DND-41 (cell line): ENCODE measurements at regions not wholly inside any gene's neighbourhood (a gene's known extent, or its start where the extent isn't known, plus 50 kb on each side); places are given as distances from the start of the nearest gene placed in this dataset.

Experiments used
- ATAC-seq: fragments of 200-7000 bp; cut with Tn5 transposase; 3 replicates; pipeline ENCODE4 v1.9.1; 2021; ENCODE audit warnings: low read depth; ENCODE audit not compliant: insufficient read depth
- DNase-seq: peaks from one replicate; pipeline ENCODE4 v3.0.0-alpha.2; 2020
- H2AFZ ChIP-seq: 2 replicates; pipeline ENCODE4 v1.6.0; 2012; ENCODE audit warnings: low read depth, low read length
- H3K27ac ChIP-seq: 2 replicates; pipeline ENCODE4 v1.5.1; 2012; ENCODE audit warnings: low read length, inconsistent platforms
- H3K27me3 ChIP-seq: fragments of 200-600 bp; sonication (generic); 2 replicates; pipeline ENCODE4 v1.6.0; 2012; ENCODE audit warnings: low read length, mild to moderate bottlenecking, inconsistent platforms; ENCODE audit not compliant: insufficient read depth, poor library complexity
- H3K36me3 ChIP-seq: 2 replicates; pipeline ENCODE4 v1.5.1; 2012; ENCODE audit warnings: low read length, inconsistent platforms; ENCODE audit not compliant: insufficient read depth
- H3K4me1 ChIP-seq: 2 replicates; pipeline ENCODE4 v1.5.1; 2012; ENCODE audit warnings: mild to moderate bottlenecking, low read length; ENCODE audit not compliant: insufficient read depth
- H3K4me2 ChIP-seq: 2 replicates; pipeline ENCODE4 v1.6.0; 2012; ENCODE audit warnings: mild to moderate bottlenecking, moderate library complexity, low read length, inconsistent platforms; ENCODE audit not compliant: insufficient read depth
- H3K4me3 ChIP-seq, 2 experiments: fragments of 200-600 bp in 1 of 2; shearing (Covaris generic) in 1 of 2; 2 replicates each; pipeline ENCODE4 v1.5.1; 2012 to 2016; ENCODE audit warnings: inconsistent platforms in 2 of 2, low read length in 2 of 2, mild to moderate bottlenecking in 2 of 2, low read depth in 1 of 2, moderate library complexity in 1 of 2
- H3K79me2 ChIP-seq: 2 replicates; pipeline ENCODE4 v1.6.0; 2012; ENCODE audit warnings: low read length, inconsistent platforms; ENCODE audit not compliant: insufficient read depth
- H3K9ac ChIP-seq: 2 replicates; pipeline ENCODE4 v1.6.0; 2012; ENCODE audit warnings: low read depth, mild to moderate bottlenecking, inconsistent platforms, low read length, moderate library complexity
- H3K9me3 ChIP-seq: 2 replicates; pipeline ENCODE4 v1.5.1; 2012; ENCODE audit warnings: low read length, moderate library complexity, mild to moderate bottlenecking, inconsistent platforms; ENCODE audit not compliant: insufficient read depth, severe bottlenecking
- H4K20me1 ChIP-seq: 2 replicates; pipeline ENCODE4 v1.6.0; 2012; ENCODE audit warnings: low read length; ENCODE audit not compliant: insufficient read depth
- CTCF ChIP-seq: IDR thresholded peaks from 2 replicates; pipeline ENCODE4 v1.5.1; 2012; ENCODE audit warnings: borderline replicate concordance, low read length, moderate library complexity, mild to moderate bottlenecking; ENCODE audit not compliant: poor library complexity, severe bottlenecking; ENCODE audit errors: extremely low read depth
- EZH2 ChIP-seq: IDR thresholded peaks from 3 replicates; pipeline ENCODE4 v1.6.1; 2012; ENCODE audit warnings: borderline replicate concordance, low read depth, mild to moderate bottlenecking, moderate library complexity, low read length, inconsistent platforms; ENCODE audit not compliant: severe bottlenecking

- Histone ChIP-seq H3K36me3 (no peaks in the 10 kb centered on the region), H3K9ac (no peak overlapping the region), H2AFZ (no peak overlapping the region), H3K27ac (no peak overlapping the region), H3K4me1 (no peaks in the 10 kb centered on the region), H3K4me2 (no peak overlapping the region), H4K20me1 (no peaks in the 10 kb centered on the region), H3K4me3 (no peak overlapping the region), H3K9me3 (no peaks in the 10 kb centered on the region), H3K27me3 (no peaks in the 10 kb centered on the region), H3K79me2 (no peaks in the 10 kb centered on the region)
- TF ChIP-seq CTCF = no peak
- TF ChIP-seq EZH2 = no peak
- ATAC-seq (no peak), DNase-seq (no peak)
These were observed 207.8 kb upstream of the DCAF8L1 start for GRCh38 chrX:28189011-28189410.

GRCh38 chrX:28188526-28188925, 207.3 kb upstream of the DCAF8L1 start:
- H3K4me1 ChIP-seq = no peaks in the 10 kb centered on the region
- ATAC-seq (no peak), DNase-seq (no peak)
- TF ChIP-seq EZH2 (no peak), CTCF (no peak)
- H3K36me3 ChIP-seq = no peaks in the 10 kb centered on the region
- H4K20me1 ChIP-seq = no peaks in the 10 kb centered on the region
- no peak overlapping the region for H3K4me3 ChIP-seq
- H3K4me2 ChIP-seq = no peak overlapping the region
- no peaks in the 10 kb centered on the region for H3K9me3 ChIP-seq
- H3K27me3 ChIP-seq = no peaks in the 10 kb centered on the region
- H3K27ac ChIP-seq = no peak overlapping the region
- H2AFZ ChIP-seq = no peak overlapping the region
- H3K9ac ChIP-seq = no peak overlapping the region
- no peaks in the 10 kb centered on the region for H3K79me2 ChIP-seq

DNA sequence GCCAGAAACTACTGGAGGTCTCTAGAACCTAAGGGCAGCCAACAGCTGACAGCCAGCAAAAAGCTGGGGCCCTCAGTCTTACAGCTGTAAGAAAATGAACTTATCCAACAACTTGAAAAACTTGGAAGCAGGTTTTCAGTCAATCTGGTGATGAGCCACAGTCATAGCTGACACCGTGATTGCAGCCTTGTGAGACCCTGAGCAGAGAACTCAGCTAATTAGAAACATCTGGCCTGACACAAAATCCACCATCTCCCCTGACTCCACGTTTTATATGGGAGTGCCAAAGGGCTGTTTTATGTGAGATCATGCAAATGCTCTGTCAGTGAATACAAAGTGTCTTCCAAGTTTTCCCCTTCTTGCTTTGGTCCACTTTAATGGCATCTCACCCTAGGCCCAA, 198.8 kb upstream of the DCAF8L1 start:
- DNase-seq = no peak
- TF ChIP-seq CTCF (no peak), EZH2 (no peak)
- no peak for ATAC-seq

GRCh38 chrX:28178206-28178605, 197.0 kb upstream of the DCAF8L1 start:
- no peak for TF ChIP-seq EZH2
- TF ChIP-seq CTCF = no peak
- no peak overlapping the region for H3K4me3 ChIP-seq
- DNase-seq (no peak), ATAC-seq (no peak)
- no peaks in the 10 kb centered on the region for H3K9me3 ChIP-seq
- H3K36me3 ChIP-seq = no peaks in the 10 kb centered on the region
- no peak overlapping the region for H3K27ac ChIP-seq
- no peaks in the 10 kb centered on the region for H3K27me3 ChIP-seq
- no peaks in the 10 kb centered on the region for H3K4me1 ChIP-seq
- no peaks in the 10 kb centered on the region for H3K79me2 ChIP-seq
- no peak overlapping the region for H3K9ac ChIP-seq
- no peak overlapping the region for H3K4me2 ChIP-seq
- no peaks in the 10 kb centered on the region for H4K20me1 ChIP-seq
- H2AFZ ChIP-seq = no peak overlapping the region

More for the DNA sequence above, 198.8 kb upstream of the DCAF8L1 start:
- Histone ChIP-seq H3K79me2 (no peaks in the 10 kb centered on the region), H3K4me2 (no peak overlapping the region), H3K9me3 (no peaks in the 10 kb centered on the region), H2AFZ (no peak overlapping the region), H3K4me1 (no peaks in the 10 kb centered on the region), H3K27ac (no peak overlapping the region), H4K20me1 (no peaks in the 10 kb centered on the region), H3K27me3 (no peaks in the 10 kb centered on the region), H3K9ac (no peak overlapping the region), H3K4me3 (no peak overlapping the region), H3K36me3 (no peaks in the 10 kb centered on the region)
